OCI-LY7 (cell line): ENCODE measurements at regions not wholly inside any gene's neighbourhood (a gene's known extent, or its start where the extent isn't known, plus 50 kb on each side); places are given as distances from the start of the nearest gene placed in this dataset.

ENCODE experiments used
- BruUV-seq: library from RNA; stranded (reverse); fragments of 400-500 nt; replicated peaks from 2 replicates; lab custom pipeline; 2021; lab: Mats Ljungman, UMichigan
- CTCF ChIA-PET: fragments of 300-600 bp; sonication (Branson Sonifier 250); formaldehyde crosslinking; loops from one replicate; lab custom pipeline; 2022; ENCODE audit warnings: antibody characterized with exemption; ENCODE audit not compliant: unreplicated experiment; lab: Charles Lee
- POLR2A ChIA-PET: fragments of 300-600 bp; sonication (Branson Sonifier 250); formaldehyde crosslinking; loops from one replicate; lab custom pipeline; 2022; ENCODE audit warnings: antibody characterized with exemption; lab: Charles Lee
- DNase-seq: peaks from one replicate; pipeline ENCODE4 v3.0.0-alpha.2; 2015; ENCODE audit warnings: low spot score
- H2AFZ ChIP-seq: fragments of 200-600 bp; sonication (generic), shearing (Covaris generic); 2 replicates; pipeline ENCODE4 v1.6.1; 2014; ENCODE audit warnings: mild to moderate bottlenecking, antibody characterized with exemption, low read length, moderate library complexity
- H3K27ac ChIP-seq: fragments of 200-600 bp; sonication (generic); 2 replicates; pipeline ENCODE4 v1.5.1; 2014; ENCODE audit warnings: mixed run types, low read depth, mild to moderate bottlenecking, moderate library complexity, low read length, inconsistent platforms; ENCODE audit not compliant: poor library complexity, severe bottlenecking
- H3K36me3 ChIP-seq: fragments of 200-600 bp; sonication (generic); 2 replicates; pipeline ENCODE4 v1.6.1; 2014; ENCODE audit warnings: mild to moderate bottlenecking, antibody characterized with exemption, low read length, moderate library complexity, mixed read lengths; ENCODE audit not compliant: insufficient read depth
- H3K4me1 ChIP-seq: fragments of 200-600 bp; sonication (generic); 2 replicates; pipeline ENCODE4 v1.5.1; 2014; ENCODE audit warnings: mild to moderate bottlenecking, low read length; ENCODE audit not compliant: insufficient read depth, poor library complexity, severe bottlenecking
- H3K4me2 ChIP-seq: fragments of 200-600 bp; sonication (generic); 2 replicates; pipeline ENCODE4 v1.6.1; 2014; ENCODE audit warnings: mild to moderate bottlenecking, low read length
- H3K4me3 ChIP-seq: fragments of 200-600 bp; sonication (generic); 2 replicates; pipeline ENCODE4 v1.5.1; 2014; ENCODE audit warnings: mild to moderate bottlenecking, low read depth, low read length; ENCODE audit not compliant: poor library complexity, severe bottlenecking
- H3K79me2 ChIP-seq: fragments of 200-600 bp; sonication (generic); 2 replicates; pipeline ENCODE4 v1.6.1; 2016; ENCODE audit warnings: low read depth, mild to moderate bottlenecking, low read length, moderate library complexity, mixed read lengths; ENCODE audit not compliant: insufficient read depth
- H3K9me2 ChIP-seq: fragments of 200-600 bp; sonication (generic); 2 replicates; pipeline ENCODE4 v1.6.1; 2016; ENCODE audit warnings: mild to moderate bottlenecking, low read length, mixed read lengths; ENCODE audit not compliant: insufficient read depth
- H3K9me3 ChIP-seq: fragments of 200-600 bp; sonication (generic); 2 replicates; pipeline ENCODE4 v1.6.1; 2014; ENCODE audit warnings: mild to moderate bottlenecking, mixed run types, low read length, mixed read lengths
- H4K20me1 ChIP-seq: fragments of 200-600 bp; sonication (generic); 2 replicates; pipeline ENCODE4 v1.6.1; 2014; ENCODE audit warnings: mild to moderate bottlenecking, antibody characterized with exemption, low read length, moderate library complexity, mixed read lengths; ENCODE audit not compliant: insufficient read depth
- EZH2phosphoT487 ChIP-seq: fragments of 200-600 bp; sonication (generic); IDR thresholded peaks from 2 replicates; pipeline ENCODE4 v1.6.1; 2018; ENCODE audit warnings: low read depth, borderline replicate concordance, mild to moderate bottlenecking, mixed run types, antibody characterized with exemption, low read length, moderate library complexity, mixed read lengths
- intact Hi-C: fragments of 100-400 bp; cut with micrococcal nuclease; formaldehyde crosslinking; loops from one replicate; pipeline ENCODE4 v1.10.0; 2022; ENCODE audit not compliant: unreplicated experiment
- TF ChIP-seq, protein P1 (sequence below): fragments of 200-600 bp; sonication (generic); conservative IDR thresholded peaks from 2 replicates; pipeline ENCODE4 v1.5.1; 2014; ENCODE audit warnings: mild to moderate bottlenecking, antibody characterized with exemption, low read length, moderate library complexity, mixed read lengths

DNA sequence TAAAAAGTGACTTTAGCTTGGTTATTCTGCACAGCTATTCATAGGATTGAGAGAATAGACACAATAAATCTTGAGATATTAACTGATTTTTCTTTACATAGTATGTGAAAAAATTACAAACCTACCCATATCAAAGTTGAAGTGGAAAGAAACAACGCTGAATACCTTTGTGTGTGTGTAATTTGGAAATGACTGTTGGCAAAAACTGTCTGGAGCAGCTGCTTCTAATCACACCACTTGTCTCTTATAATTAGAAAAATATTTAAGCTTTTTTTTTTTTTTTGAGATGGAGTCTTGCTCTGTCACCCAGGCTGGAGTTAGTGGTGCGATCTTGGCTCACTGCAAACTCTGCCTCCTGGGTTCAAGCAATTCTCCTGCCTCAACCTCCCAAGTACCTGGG, 110.8 kb upstream of the POC5 start:
- ChIA-PET POLR2A (no interaction called here), CTCF (interaction anchor here (0.6 kb wide), 1 partner anchor 778 kb away, joined by 3 read pairs; no protein-coding TSS in a partner anchor)
- no peaks in the 10 kb centered on the region for H3K9me3 ChIP-seq
- DNase-seq = no peak
- no peak overlapping the region for H3K4me3 ChIP-seq
- H4K20me1 ChIP-seq = no peaks in the 10 kb centered on the region
- no peaks in the 10 kb centered on the region for H3K4me1 ChIP-seq
- no peak overlapping the region for H2AFZ ChIP-seq
- no peaks in the 10 kb centered on the region for H3K9me2 ChIP-seq
- intact Hi-C loops = no loop called here
- no peak overlapping the region for H3K27ac ChIP-seq
- BruUV-seq = no TSS peak
- H3K36me3 ChIP-seq = no peaks in the 10 kb centered on the region
- H3K79me2 ChIP-seq = no peaks in the 10 kb centered on the region
- no peak for TF ChIP-seq EZH2phosphoT487
- TF ChIP-seq, protein P1, sequence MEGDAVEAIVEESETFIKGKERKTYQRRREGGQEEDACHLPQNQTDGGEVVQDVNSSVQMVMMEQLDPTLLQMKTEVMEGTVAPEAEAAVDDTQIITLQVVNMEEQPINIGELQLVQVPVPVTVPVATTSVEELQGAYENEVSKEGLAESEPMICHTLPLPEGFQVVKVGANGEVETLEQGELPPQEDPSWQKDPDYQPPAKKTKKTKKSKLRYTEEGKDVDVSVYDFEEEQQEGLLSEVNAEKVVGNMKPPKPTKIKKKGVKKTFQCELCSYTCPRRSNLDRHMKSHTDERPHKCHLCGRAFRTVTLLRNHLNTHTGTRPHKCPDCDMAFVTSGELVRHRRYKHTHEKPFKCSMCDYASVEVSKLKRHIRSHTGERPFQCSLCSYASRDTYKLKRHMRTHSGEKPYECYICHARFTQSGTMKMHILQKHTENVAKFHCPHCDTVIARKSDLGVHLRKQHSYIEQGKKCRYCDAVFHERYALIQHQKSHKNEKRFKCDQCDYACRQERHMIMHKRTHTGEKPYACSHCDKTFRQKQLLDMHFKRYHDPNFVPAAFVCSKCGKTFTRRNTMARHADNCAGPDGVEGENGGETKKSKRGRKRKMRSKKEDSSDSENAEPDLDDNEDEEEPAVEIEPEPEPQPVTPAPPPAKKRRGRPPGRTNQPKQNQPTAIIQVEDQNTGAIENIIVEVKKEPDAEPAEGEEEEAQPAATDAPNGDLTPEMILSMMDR = no peak
- H3K4me2 ChIP-seq = no peak overlapping the region

DNA sequence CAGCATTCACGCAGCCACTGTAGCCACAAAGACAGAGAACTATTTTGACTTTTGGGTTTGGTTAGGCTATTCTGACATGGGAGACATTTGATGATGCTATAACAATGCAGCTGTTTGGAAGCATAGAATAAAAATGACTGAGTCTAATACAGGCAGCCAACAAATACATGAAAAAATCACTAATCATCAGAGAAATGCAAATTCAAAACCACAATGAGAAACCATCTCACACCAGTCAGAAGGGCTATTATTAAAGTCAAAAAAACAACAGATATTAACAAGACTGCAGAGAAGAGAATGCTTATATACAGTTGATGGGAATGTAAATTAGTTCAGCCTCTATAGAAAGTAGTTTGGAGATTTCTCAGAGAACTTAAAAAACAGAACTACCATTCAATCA, 107.1 kb upstream of the POC5 start:
- H4K20me1 ChIP-seq = no peaks in the 10 kb centered on the region
- DNase-seq = no peak
- no peak for TF ChIP-seq EZH2phosphoT487
- TF ChIP-seq, protein P1 = no peak
- no peaks in the 10 kb centered on the region for H3K9me2 ChIP-seq
- no peaks in the 10 kb centered on the region for H3K36me3 ChIP-seq
- no peaks in the 10 kb centered on the region for H3K9me3 ChIP-seq
- H3K27ac ChIP-seq = no peak overlapping the region
- H3K4me1 ChIP-seq = no peaks in the 10 kb centered on the region
- intact Hi-C loops = no loop called here
- H3K79me2 ChIP-seq = no peaks in the 10 kb centered on the region
- BruUV-seq = no TSS peak
- no peak overlapping the region for H2AFZ ChIP-seq
- H3K4me3 ChIP-seq = no peak overlapping the region
- POLR2A ChIA-PET = no interaction called here
- no peak overlapping the region for H3K4me2 ChIP-seq
- CTCF ChIA-PET = no interaction called here

DNA sequence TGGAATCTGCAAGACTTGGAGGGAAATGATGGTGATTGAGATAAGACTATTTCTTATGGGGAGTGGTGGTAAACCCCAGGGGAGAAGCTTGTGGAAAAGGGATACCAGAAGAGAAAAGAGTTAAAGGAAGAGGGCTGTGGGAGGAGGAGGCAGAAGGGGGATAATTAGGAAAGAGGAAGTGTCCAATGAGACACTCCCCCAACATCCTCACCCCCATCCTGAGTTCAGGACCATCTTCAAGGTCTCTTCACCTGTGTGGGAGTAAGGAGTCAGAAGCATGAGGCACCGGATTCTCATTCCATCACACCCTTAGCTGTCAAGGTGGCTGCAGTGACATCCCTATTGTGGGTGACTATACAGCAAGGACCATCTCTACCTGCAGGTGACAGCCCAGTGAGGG, 106.6 kb upstream of the POC5 start:
- Histone ChIP-seq H3K79me2 (no peaks in the 10 kb centered on the region), H3K4me3 (no peak overlapping the region), H3K9me2 (no peaks in the 10 kb centered on the region), H3K9me3 (no peaks in the 10 kb centered on the region), H2AFZ (no peak overlapping the region), H3K4me2 (no peak overlapping the region), H3K27ac (no peak overlapping the region), H3K36me3 (no peaks in the 10 kb centered on the region), H3K4me1 (no peaks in the 10 kb centered on the region), H4K20me1 (no peaks in the 10 kb centered on the region)
- ChIA-PET POLR2A (no interaction called here), CTCF (no interaction called here)
- TF ChIP-seq EZH2phosphoT487 = no peak
- TF ChIP-seq, protein P1 = no peak
- no TSS peak for BruUV-seq
- no peak for DNase-seq
- intact Hi-C loops = no loop called here
